ENCODE measurements at regions not wholly inside any gene's neighbourhood (a gene's known extent, or its start where the extent isn't known, plus 50 kb on each side); places are given as distances from the start of the nearest gene placed in this dataset.

DNA sequence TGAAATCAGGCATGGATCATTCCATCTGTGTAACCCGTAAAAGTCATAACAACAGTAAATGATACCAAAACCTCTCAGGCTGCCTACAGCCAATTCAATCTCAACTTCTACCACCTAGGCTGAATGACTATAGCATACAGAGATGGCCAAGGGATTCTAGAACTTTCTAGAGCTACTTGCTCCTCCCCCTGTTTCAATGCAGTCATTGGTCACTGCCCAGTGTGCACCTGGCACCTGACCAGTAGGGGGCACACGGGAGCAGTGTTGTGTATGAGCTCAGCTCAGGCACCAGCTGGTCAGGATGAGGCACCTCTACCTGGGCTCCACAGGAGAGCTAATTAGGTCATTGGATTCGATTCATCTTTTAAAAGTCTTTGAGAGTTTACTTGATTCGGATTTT is 86.2 kb downstream of the PLEKHG1 start:
- TF ChIP-seq, protein P1, sequence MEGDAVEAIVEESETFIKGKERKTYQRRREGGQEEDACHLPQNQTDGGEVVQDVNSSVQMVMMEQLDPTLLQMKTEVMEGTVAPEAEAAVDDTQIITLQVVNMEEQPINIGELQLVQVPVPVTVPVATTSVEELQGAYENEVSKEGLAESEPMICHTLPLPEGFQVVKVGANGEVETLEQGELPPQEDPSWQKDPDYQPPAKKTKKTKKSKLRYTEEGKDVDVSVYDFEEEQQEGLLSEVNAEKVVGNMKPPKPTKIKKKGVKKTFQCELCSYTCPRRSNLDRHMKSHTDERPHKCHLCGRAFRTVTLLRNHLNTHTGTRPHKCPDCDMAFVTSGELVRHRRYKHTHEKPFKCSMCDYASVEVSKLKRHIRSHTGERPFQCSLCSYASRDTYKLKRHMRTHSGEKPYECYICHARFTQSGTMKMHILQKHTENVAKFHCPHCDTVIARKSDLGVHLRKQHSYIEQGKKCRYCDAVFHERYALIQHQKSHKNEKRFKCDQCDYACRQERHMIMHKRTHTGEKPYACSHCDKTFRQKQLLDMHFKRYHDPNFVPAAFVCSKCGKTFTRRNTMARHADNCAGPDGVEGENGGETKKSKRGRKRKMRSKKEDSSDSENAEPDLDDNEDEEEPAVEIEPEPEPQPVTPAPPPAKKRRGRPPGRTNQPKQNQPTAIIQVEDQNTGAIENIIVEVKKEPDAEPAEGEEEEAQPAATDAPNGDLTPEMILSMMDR (IDR thresholded peaks at IDR 0.05; ENCODE audit: extremely low read depth in 1 of 2, insufficient read depth in 1 of 2, low read depth in 1 of 2, low read length in 2 of 2): peak; percentile 44 to 46
- TF ChIP-seq POLR2AphosphoS5 (IDR thresholded peaks at IDR 0.05; ENCODE audit: insufficient read depth, low read depth, low read length) (no peak), GATA2 (IDR thresholded peaks at IDR 0.05; ENCODE audit: insufficient read depth, insufficient read length, low read depth, low read length) (no peak), POLR2A (IDR thresholded peaks at IDR 0.05; ENCODE audit: low read depth, low read length) (no peak), EZH2 (IDR thresholded peaks at IDR 0.05; ENCODE audit: borderline replicate concordance, low read depth, low read length, severe bottlenecking) (no peak)
- TF ChIP-seq, protein P2, sequence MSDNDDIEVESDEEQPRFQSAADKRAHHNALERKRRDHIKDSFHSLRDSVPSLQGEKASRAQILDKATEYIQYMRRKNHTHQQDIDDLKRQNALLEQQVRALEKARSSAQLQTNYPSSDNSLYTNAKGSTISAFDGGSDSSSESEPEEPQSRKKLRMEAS (IDR thresholded peaks at IDR 0.05; ENCODE audit: insufficient read depth, insufficient read length): no peak

Data from endothelial cell of umbilical vein (primary cell).